ENCODE measurements at regions not wholly inside any gene's neighbourhood (a gene's known extent, or its start where the extent isn't known, plus 50 kb on each side); places are given as distances from the start of the nearest gene placed in this dataset.

GRCh38 chr4:14338585-14339265 lies 663.6 kb upstream of the CPEB2 start:
- no peak for DNase-seq (ENCODE audit: low read depth in 1 of 2, low spot score in 2 of 2)
- H3K4me3 ChIP-seq (ENCODE audit: extremely low read depth in 1 of 4, insufficient read depth in 2 of 4, low read depth in 3 of 4, low read length in 4 of 4), result no peak overlapping the region
- WGBS, 2 experiments (ENCODE audit: extremely low coverage in 1 of 2, insufficient coverage in 1 of 2, insufficient read length in 1 of 2, insufficient replicate concordance in 2 of 2, low coverage in 1 of 2, low lambda C conversion rate in 2 of 2, missing lambda C conversion rate in 1 of 2), result 77% methylated on average over 4 of the region's 4 CpGs; no CpG with 5 or more reads in 1 of the 2 experiments
- POLR2A ChIA-PET (ENCODE audit: partially characterized antibody), result interaction anchor here (0.6 kb wide), 1 partner anchor 21 kb away, joined by 3 read pairs; no protein-coding TSS in a partner anchor
- no peak overlapping the region for H4K91ac ChIP-seq (replicated peaks; ENCODE audit: insufficient read length, low read length)
- H3K56ac ChIP-seq (replicated peaks; ENCODE audit: insufficient read length, low read depth, low read length), result no peak overlapping the region
- no peaks in the 10 kb centered on the region; a peak in 1 of 4 replicates for H3K9me3 ChIP-seq (ENCODE audit: insufficient read depth in 2 of 2, low read depth in 1 of 2, low read length in 1 of 2)
- H3K27me3 ChIP-seq (replicated peaks in 1 of 4; ENCODE audit: control insufficient read depth in 3 of 4, extremely low read depth in 1 of 4, insufficient read depth in 3 of 4, low read length in 3 of 4), result no peaks in the 10 kb centered on the region
- no peak for FAIRE-seq
- no peak overlapping the region for H3K23ac ChIP-seq (ENCODE audit: insufficient read length)
- no peak overlapping the region for H2BK120ac ChIP-seq (replicated peaks; ENCODE audit: low read depth, low read length)
- no peak overlapping the region for H4K8ac ChIP-seq (ENCODE audit: extremely low read depth, insufficient read depth, low read length)
- no peak overlapping the region for H2AK5ac ChIP-seq (ENCODE audit: low read depth, low read length)
- H3K4me1 ChIP-seq (replicated peaks in 1 of 4; ENCODE audit: control insufficient read depth in 3 of 4, insufficient read depth in 4 of 4, low read length in 3 of 4), result peaks cover 0 to 4% (median 1%) of the 10 kb centered on the region in 4 experiments; a peak in 4 of 7 replicates
- H3K14ac ChIP-seq (ENCODE audit: insufficient read length), result no peak overlapping the region
- H4K20me1 ChIP-seq (replicated peaks in 1 of 2; ENCODE audit: control insufficient read depth in 1 of 2, insufficient read depth in 2 of 2, low read length in 2 of 2), result no peaks in the 10 kb centered on the region
- no peak overlapping the region for H3K4me2 ChIP-seq (ENCODE audit: insufficient read depth in 1 of 2, low read depth in 2 of 2, low read length in 2 of 2)
- H3K79me1 ChIP-seq (ENCODE audit: low read depth, low read length), result no peaks in the 10 kb centered on the region
- H2BK12ac ChIP-seq (ENCODE audit: low read depth, low read length), result no peak overlapping the region
- no peaks in the 10 kb centered on the region for H3K36me3 ChIP-seq (ENCODE audit: control insufficient read depth in 2 of 4, insufficient read depth in 4 of 4, low read length in 3 of 4)
- H3K4ac ChIP-seq (replicated peaks; ENCODE audit: insufficient read length, low read depth, low read length), result no peak overlapping the region
- no peak overlapping the region for H2BK15ac ChIP-seq (ENCODE audit: low read length)
- CTCF ChIA-PET (ENCODE audit: partially characterized antibody), result interaction anchor here (1.4 to 2.6 kb wide), 2 partner anchors 176 to 684 kb away, joined by 3 to 8 read pairs; no protein-coding TSS in a partner anchor
- no peaks in the 10 kb centered on the region for H3K79me2 ChIP-seq (ENCODE audit: control insufficient read depth in 1 of 2, insufficient read depth in 2 of 2, low read length in 2 of 2)
- H2BK20ac ChIP-seq (ENCODE audit: low read length), result no peak overlapping the region
- H3K23me2 ChIP-seq (ENCODE audit: low read depth, low read length), result no peaks in the 10 kb centered on the region
- H3K27ac ChIP-seq (ENCODE audit: low read depth, low read length), result no peak overlapping the region
- no peak overlapping the region for H2AFZ ChIP-seq (ENCODE audit: low read length)
- H3K18ac ChIP-seq (ENCODE audit: extremely low read depth, low read length), result no peak overlapping the region
- no peak overlapping the region for H4K5ac ChIP-seq (ENCODE audit: insufficient read length, low read depth, low read length)
- H2BK5ac ChIP-seq (ENCODE audit: low read depth, low read length), result no peak overlapping the region
- H3K9ac ChIP-seq (replicated peaks in 1 of 4; ENCODE audit: extremely low read depth in 1 of 4, low read depth in 3 of 4, low read length in 3 of 4), result no peak overlapping the region
- TF ChIP-seq FOSL1 (IDR thresholded peaks at IDR 0.05; ENCODE audit: insufficient read depth, low read depth, low read length), result no peak
- no peak for TF ChIP-seq SIN3A (conservative IDR thresholded peaks at IDR 0.05 in 1 of 2, IDR thresholded peaks at IDR 0.05 in 1 of 2; ENCODE audit: low read depth in 1 of 2, low read length in 2 of 2)

Data from H1 (cell line).